ENCODE measurements at regions not wholly inside any gene's neighbourhood (a gene's known extent, or its start where the extent isn't known, plus 50 kb on each side); places are given as distances from the start of the nearest gene placed in this dataset.

DNA sequence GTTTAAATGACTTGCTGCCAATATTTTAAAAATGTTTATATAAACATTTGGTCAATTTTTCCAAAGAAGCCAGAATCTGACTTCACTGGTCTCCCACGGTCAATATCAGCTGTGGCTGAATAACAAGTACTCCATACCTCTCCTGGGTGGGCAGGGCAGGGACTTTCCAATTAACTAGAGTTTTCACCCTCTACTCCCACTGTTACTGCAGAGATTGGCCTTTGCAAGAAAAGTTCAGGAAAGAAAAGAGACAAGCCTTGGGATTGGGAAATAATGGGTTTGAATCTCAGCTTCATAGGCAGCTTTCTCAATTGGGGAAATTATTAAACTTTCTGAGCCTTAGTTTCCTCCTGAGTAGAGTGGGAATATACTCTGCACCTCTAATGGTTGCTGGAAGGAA, 236.9 kb downstream of the PRL start:
- TF ChIP-seq YY1 (IDR thresholded peaks at IDR 0.05; ENCODE audit: low read depth) (no peak), TEAD4 (IDR thresholded peaks at IDR 0.05) (no peak), TCF12 (IDR thresholded peaks at IDR 0.05; ENCODE audit: low read depth) (no peak), RAD21 (IDR thresholded peaks at IDR 0.05; ENCODE audit: low read depth) (no peak), TAF1 (IDR thresholded peaks at IDR 0.05; ENCODE audit: low read depth) (no peak), CEBPB (IDR thresholded peaks at IDR 0.05) (no peak), EGR1 (IDR thresholded peaks at IDR 0.05) (no peak), CREB1 (IDR thresholded peaks at IDR 0.05; ENCODE audit: low read depth) (no peak)
- TF ChIP-seq, protein P1, sequence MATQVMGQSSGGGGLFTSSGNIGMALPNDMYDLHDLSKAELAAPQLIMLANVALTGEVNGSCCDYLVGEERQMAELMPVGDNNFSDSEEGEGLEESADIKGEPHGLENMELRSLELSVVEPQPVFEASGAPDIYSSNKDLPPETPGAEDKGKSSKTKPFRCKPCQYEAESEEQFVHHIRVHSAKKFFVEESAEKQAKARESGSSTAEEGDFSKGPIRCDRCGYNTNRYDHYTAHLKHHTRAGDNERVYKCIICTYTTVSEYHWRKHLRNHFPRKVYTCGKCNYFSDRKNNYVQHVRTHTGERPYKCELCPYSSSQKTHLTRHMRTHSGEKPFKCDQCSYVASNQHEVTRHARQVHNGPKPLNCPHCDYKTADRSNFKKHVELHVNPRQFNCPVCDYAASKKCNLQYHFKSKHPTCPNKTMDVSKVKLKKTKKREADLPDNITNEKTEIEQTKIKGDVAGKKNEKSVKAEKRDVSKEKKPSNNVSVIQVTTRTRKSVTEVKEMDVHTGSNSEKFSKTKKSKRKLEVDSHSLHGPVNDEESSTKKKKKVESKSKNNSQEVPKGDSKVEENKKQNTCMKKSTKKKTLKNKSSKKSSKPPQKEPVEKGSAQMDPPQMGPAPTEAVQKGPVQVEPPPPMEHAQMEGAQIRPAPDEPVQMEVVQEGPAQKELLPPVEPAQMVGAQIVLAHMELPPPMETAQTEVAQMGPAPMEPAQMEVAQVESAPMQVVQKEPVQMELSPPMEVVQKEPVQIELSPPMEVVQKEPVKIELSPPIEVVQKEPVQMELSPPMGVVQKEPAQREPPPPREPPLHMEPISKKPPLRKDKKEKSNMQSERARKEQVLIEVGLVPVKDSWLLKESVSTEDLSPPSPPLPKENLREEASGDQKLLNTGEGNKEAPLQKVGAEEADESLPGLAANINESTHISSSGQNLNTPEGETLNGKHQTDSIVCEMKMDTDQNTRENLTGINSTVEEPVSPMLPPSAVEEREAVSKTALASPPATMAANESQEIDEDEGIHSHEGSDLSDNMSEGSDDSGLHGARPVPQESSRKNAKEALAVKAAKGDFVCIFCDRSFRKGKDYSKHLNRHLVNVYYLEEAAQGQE (IDR thresholded peaks at IDR 0.05; ENCODE audit: low read depth) = no peak
- TF ChIP-seq, protein P2, sequence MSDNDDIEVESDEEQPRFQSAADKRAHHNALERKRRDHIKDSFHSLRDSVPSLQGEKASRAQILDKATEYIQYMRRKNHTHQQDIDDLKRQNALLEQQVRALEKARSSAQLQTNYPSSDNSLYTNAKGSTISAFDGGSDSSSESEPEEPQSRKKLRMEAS (IDR thresholded peaks at IDR 0.05) = no peak
